GM12892 (cell line): ENCODE measurements at regions not wholly inside any gene's neighbourhood (a gene's known extent, or its start where the extent isn't known, plus 50 kb on each side); places are given as distances from the start of the nearest gene placed in this dataset.

ENCODE experiments used
- POLR2A ChIP-seq: IDR thresholded peaks from 2 replicates; pipeline ENCODE4 v1.6.1; 2011; ENCODE audit warnings: low read depth, low read length, control low read depth
- POLR2AphosphoS5 ChIP-seq: IDR thresholded peaks from 2 replicates; pipeline ENCODE4 v1.6.1; 2011; ENCODE audit warnings: low read depth, low read length, control low read depth
- TAF1 ChIP-seq: IDR thresholded peaks from 2 replicates; pipeline ENCODE4 v1.6.1; 2011; ENCODE audit warnings: low read depth, mild to moderate bottlenecking, control low read depth, low read length, borderline replicate concordance

DNA sequence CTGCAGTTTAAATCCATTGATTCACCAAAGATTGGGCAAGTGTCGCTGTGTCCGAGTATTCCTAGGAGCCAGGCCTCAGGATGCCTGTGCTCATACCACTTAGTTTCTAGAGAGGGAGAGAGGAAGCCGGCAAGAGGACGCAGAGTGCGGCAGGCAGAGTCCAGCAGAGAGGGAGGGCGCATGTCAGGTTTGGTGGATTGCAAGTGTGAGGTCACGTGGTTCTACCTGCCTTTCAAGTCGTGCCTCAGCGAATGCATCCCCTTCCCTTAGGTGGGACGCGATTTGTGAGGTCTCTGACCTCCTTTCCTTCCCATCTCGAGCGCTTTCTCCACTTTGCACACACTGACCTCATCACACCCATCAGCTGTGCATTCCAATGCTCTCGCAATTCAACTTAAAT is 188.1 kb downstream of the TMEM18 start:
- TF ChIP-seq POLR2AphosphoS5 (no peak), POLR2A (no peak), TAF1 (no peak)
